ENCODE measurements at regions not wholly inside any gene's neighbourhood (a gene's known extent, or its start where the extent isn't known, plus 50 kb on each side); places are given as distances from the start of the nearest gene placed in this dataset.

- Histone ChIP-seq H3K4me1 (ENCODE audit: control insufficient read depth, insufficient read depth, low read length) (no peaks in the 10 kb centered on the region), H3K36me3 (ENCODE audit: control insufficient read depth, insufficient read depth, low read length, severe bottlenecking) (no peaks in the 10 kb centered on the region), H3K27me3 (replicated peaks; ENCODE audit: control insufficient read depth, insufficient read depth, low read length) (no peaks in the 10 kb centered on the region), H3K9ac (ENCODE audit: low read length) (no peak overlapping the region), H3K9me3 (ENCODE audit: control insufficient read depth, low read length) (no peaks in the 10 kb centered on the region), H3K4me3 (ENCODE audit: low read length) (no peak overlapping the region)
- DNase-seq (ENCODE audit: low read depth): peak; percentile 58
These were observed 462.4 kb upstream of the RGS18 start for GRCh38 chr1:191695865-191696264.

DNA sequence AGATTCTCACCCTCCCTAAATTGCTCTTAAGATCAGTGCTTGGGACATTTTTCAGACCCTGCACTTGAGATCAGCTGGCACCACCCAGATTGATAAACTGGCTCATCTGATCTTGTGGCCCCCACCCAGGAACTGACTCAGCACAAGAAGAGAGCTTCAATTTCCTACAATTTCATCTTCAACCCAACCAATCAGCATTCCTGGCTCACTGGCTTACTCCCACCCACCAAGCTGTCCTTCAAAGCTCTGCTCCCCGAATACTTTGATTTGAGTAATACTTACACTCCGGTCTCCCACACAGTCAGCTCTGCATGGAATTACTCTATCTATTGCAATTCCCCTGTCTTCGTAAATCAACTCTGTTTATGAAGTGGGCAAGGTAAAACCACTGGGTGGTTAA lies 461.9 kb upstream of the RGS18 start:
- no peaks in the 10 kb centered on the region for H3K4me1 ChIP-seq (ENCODE audit: control insufficient read depth, insufficient read depth, low read length)
- H3K27me3 ChIP-seq (replicated peaks; ENCODE audit: control insufficient read depth, insufficient read depth, low read length): no peaks in the 10 kb centered on the region
- no peak overlapping the region for H3K9ac ChIP-seq (ENCODE audit: low read length)
- H3K36me3 ChIP-seq (ENCODE audit: control insufficient read depth, insufficient read depth, low read length, severe bottlenecking): no peaks in the 10 kb centered on the region
- H3K4me3 ChIP-seq (ENCODE audit: low read length): no peak overlapping the region
- DNase-seq (ENCODE audit: low read depth): no peak
- H3K9me3 ChIP-seq (ENCODE audit: control insufficient read depth, low read length): no peaks in the 10 kb centered on the region

- no peaks in the 10 kb centered on the region for H3K4me1 ChIP-seq (ENCODE audit: control insufficient read depth, insufficient read depth, low read length)
- no peak for DNase-seq (ENCODE audit: low read depth)
These were observed 460.7 kb upstream of the RGS18 start for GRCh38 chr1:191697556-191697955.

DNA sequence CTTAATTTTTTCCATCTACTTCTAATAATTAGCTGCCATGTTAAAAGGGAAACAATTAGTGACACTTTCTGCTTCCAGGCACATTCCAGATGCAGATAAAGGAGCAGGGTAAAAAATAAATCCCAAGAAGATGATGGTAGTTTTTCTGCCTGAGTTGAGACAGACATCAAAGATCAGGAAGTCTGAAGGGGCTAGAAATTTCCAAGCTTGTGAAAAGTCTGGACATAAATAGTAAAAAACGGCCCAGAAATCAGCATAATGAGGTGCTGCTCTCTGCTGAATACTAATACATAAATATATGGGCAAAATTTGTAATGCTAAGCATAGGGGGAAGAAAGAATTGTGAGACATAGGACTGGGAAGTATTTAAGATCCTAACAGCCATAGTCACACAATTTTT lies 460.0 kb upstream of the RGS18 start:
- no peak for DNase-seq (ENCODE audit: low read depth)
- no peak overlapping the region for H3K4me3 ChIP-seq (ENCODE audit: low read length)
- H3K36me3 ChIP-seq (ENCODE audit: control insufficient read depth, insufficient read depth, low read length, severe bottlenecking): no peaks in the 10 kb centered on the region
- no peaks in the 10 kb centered on the region for H3K27me3 ChIP-seq (replicated peaks; ENCODE audit: control insufficient read depth, insufficient read depth, low read length)
- no peaks in the 10 kb centered on the region for H3K4me1 ChIP-seq (ENCODE audit: control insufficient read depth, insufficient read depth, low read length)
- no peaks in the 10 kb centered on the region for H3K9me3 ChIP-seq (ENCODE audit: control insufficient read depth, low read length)
- H3K9ac ChIP-seq (ENCODE audit: low read length): no peak overlapping the region

More at GRCh38 chr1:191697556-191697955, 460.7 kb upstream of the RGS18 start:
- no peak overlapping the region for H3K4me3 ChIP-seq (ENCODE audit: low read length)
- H3K9me3 ChIP-seq (ENCODE audit: control insufficient read depth, low read length): no peaks in the 10 kb centered on the region
- no peaks in the 10 kb centered on the region for H3K27me3 ChIP-seq (replicated peaks; ENCODE audit: control insufficient read depth, insufficient read depth, low read length)
- no peaks in the 10 kb centered on the region for H3K36me3 ChIP-seq (ENCODE audit: control insufficient read depth, insufficient read depth, low read length, severe bottlenecking)
- H3K9ac ChIP-seq (ENCODE audit: low read length): no peak overlapping the region

DNA sequence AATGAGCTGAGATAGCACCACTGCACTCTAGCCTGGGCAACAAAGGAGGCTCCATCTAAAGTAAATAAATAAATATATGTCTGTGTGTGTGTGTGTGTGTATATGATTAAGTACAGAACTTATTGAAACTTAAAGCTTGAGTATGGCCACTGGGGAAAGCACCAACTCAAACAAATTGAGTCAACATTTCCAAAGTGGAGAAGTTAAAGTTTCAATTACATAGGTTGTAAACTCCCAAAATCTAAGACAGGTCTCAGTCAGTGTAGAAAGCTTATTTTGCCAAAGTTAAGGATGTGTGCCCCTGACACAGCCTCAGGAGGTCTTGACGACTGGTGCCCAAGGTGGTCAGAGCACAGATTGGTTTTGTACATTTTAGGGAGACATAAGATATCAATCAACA lies 458.9 kb upstream of the RGS18 start:
- no peaks in the 10 kb centered on the region for H3K36me3 ChIP-seq (ENCODE audit: control insufficient read depth, insufficient read depth, low read length, severe bottlenecking)
- no peaks in the 10 kb centered on the region for H3K9me3 ChIP-seq (ENCODE audit: control insufficient read depth, low read length)
- H3K4me1 ChIP-seq (ENCODE audit: control insufficient read depth, insufficient read depth, low read length): no peaks in the 10 kb centered on the region
- no peak overlapping the region for H3K9ac ChIP-seq (ENCODE audit: low read length)
- no peaks in the 10 kb centered on the region for H3K27me3 ChIP-seq (replicated peaks; ENCODE audit: control insufficient read depth, insufficient read depth, low read length)
- no peak overlapping the region for H3K4me3 ChIP-seq (ENCODE audit: low read length)
- DNase-seq (ENCODE audit: low read depth): no peak

DNA sequence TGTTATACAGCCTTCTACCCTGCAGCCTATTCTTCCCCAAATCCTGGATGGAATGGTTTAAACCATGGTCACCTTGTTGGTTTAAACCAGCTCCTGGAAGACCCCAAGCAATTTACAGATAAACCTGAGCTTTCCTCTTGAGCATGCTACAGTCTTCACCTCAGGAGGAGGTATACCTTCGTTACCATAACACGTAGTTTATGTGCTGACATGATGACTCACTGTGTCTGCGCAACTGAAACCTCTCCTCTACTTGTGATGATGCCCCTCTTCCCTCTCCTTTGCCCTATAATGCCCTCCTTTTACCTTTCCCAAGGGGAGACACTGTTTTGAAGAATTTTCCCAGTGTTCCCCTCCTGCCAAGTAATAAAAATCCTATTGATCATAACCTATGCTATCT lies 457.3 kb upstream of the RGS18 start:
- H3K9ac ChIP-seq (ENCODE audit: low read length): no peak overlapping the region
- H3K9me3 ChIP-seq (ENCODE audit: control insufficient read depth, low read length): no peaks in the 10 kb centered on the region
- H3K27me3 ChIP-seq (replicated peaks; ENCODE audit: control insufficient read depth, insufficient read depth, low read length): no peaks in the 10 kb centered on the region
- H3K4me3 ChIP-seq (ENCODE audit: low read length): no peak overlapping the region
- no peak for DNase-seq (ENCODE audit: low read depth)
- no peaks in the 10 kb centered on the region for H3K4me1 ChIP-seq (ENCODE audit: control insufficient read depth, insufficient read depth, low read length)
- no peaks in the 10 kb centered on the region for H3K36me3 ChIP-seq (ENCODE audit: control insufficient read depth, insufficient read depth, low read length, severe bottlenecking)

DNA sequence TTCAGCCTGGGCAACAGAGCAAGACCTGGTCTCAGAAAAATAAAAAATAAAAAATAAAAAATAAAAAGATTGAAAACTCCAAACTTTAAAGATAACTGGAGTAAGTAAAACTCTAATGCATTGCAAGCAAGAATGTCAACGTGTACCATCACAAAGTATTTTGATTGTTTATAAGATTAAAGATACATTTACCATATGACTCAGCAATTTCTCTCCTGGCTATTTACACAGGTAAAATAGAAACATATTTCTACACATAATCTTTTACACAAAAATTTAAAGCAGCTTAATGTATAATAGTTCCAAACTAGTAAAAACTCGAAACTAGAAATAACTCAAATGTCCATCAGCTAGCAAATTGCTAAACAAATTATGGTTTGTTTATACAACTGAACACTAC lies 456.1 kb upstream of the RGS18 start:
- no peaks in the 10 kb centered on the region for H3K9me3 ChIP-seq (ENCODE audit: control insufficient read depth, low read length)
- no peaks in the 10 kb centered on the region for H3K27me3 ChIP-seq (replicated peaks; ENCODE audit: control insufficient read depth, insufficient read depth, low read length)

DNA sequence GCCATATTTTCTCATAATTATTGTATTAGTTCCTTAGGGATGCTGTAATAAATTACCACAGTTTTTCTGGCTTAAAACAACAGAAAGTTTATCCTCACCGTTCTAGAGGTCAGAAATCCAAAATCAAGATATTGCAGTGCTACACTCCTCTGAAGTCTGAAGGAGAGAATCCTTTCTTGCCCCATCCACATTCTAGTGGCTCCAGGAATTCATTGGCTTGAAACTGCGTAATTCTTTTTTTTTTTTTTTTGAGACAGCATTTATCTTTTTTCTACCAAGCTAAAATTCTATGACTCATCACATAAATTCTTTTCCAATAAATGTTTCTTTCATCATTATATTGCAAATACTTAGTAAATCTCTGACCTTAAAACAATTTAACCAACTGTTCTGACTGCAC lies 451.0 kb upstream of the RGS18 start:
- Histone ChIP-seq H3K9ac (ENCODE audit: low read length) (no peak overlapping the region), H3K4me1 (ENCODE audit: control insufficient read depth, insufficient read depth, low read length) (peaks cover 9% of the 10 kb centered on the region)

More for the DNA sequence above, 456.1 kb upstream of the RGS18 start:
- DNase-seq (ENCODE audit: low read depth): no peak
- Histone ChIP-seq H3K4me1 (ENCODE audit: control insufficient read depth, insufficient read depth, low read length) (peaks cover 3% of the 10 kb centered on the region), H3K9ac (ENCODE audit: low read length) (no peak overlapping the region), H3K36me3 (ENCODE audit: control insufficient read depth, insufficient read depth, low read length, severe bottlenecking) (no peaks in the 10 kb centered on the region), H3K4me3 (ENCODE audit: low read length) (no peak overlapping the region)

DNA sequence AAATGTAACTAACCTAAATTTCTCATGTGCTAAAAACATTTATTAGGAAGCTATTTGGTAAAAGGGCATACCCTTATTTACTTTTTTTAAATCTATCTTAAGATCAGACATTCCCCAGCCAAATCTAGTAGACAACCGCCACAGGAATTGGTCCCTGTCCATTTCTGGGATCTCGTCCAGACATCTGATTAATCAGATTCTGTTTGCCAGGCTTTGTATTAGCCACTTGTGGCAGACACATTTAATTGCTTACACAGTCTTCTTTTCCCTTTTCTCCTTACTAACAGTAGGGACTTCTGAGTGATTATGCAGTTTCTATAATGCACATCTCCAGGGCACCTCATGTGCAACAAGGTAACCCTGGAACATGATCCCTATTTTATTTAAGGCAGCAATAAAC lies 449.0 kb upstream of the RGS18 start:
- Histone ChIP-seq H3K4me1 (ENCODE audit: control insufficient read depth, insufficient read depth, low read length) (peaks cover 9% of the 10 kb centered on the region), H3K9ac (ENCODE audit: low read length) (no peak overlapping the region), H3K36me3 (ENCODE audit: control insufficient read depth, insufficient read depth, low read length, severe bottlenecking) (no peaks in the 10 kb centered on the region), H3K27me3 (replicated peaks; ENCODE audit: control insufficient read depth, insufficient read depth, low read length) (no peaks in the 10 kb centered on the region), H3K9me3 (ENCODE audit: control insufficient read depth, low read length) (no peaks in the 10 kb centered on the region), H3K4me3 (ENCODE audit: low read length) (no peak overlapping the region)
- DNase-seq (ENCODE audit: low read depth): no peak

More for the DNA sequence above, 451.0 kb upstream of the RGS18 start:
- H3K4me3 ChIP-seq (ENCODE audit: low read length): no peak overlapping the region
- H3K36me3 ChIP-seq (ENCODE audit: control insufficient read depth, insufficient read depth, low read length, severe bottlenecking): no peaks in the 10 kb centered on the region
- H3K27me3 ChIP-seq (replicated peaks; ENCODE audit: control insufficient read depth, insufficient read depth, low read length): no peaks in the 10 kb centered on the region
- H3K9me3 ChIP-seq (ENCODE audit: control insufficient read depth, low read length): no peaks in the 10 kb centered on the region
- peak; percentile 58 for DNase-seq (ENCODE audit: low read depth)

- Histone ChIP-seq H3K4me3 (ENCODE audit: low read length) (no peak overlapping the region), H3K36me3 (ENCODE audit: control insufficient read depth, insufficient read depth, low read length, severe bottlenecking) (no peaks in the 10 kb centered on the region), H3K27me3 (replicated peaks; ENCODE audit: control insufficient read depth, insufficient read depth, low read length) (no peaks in the 10 kb centered on the region), H3K9ac (ENCODE audit: low read length) (no peak overlapping the region), H3K4me1 (ENCODE audit: control insufficient read depth, insufficient read depth, low read length) (peaks cover 8% of the 10 kb centered on the region), H3K9me3 (ENCODE audit: control insufficient read depth, low read length) (no peaks in the 10 kb centered on the region)
- no peak for DNase-seq (ENCODE audit: low read depth)
These were observed 446.3 kb upstream of the RGS18 start for GRCh38 chr1:191711961-191712360.

- H3K27me3 ChIP-seq (replicated peaks; ENCODE audit: control insufficient read depth, insufficient read depth, low read length): no peaks in the 10 kb centered on the region
- H3K9me3 ChIP-seq (ENCODE audit: control insufficient read depth, low read length): no peaks in the 10 kb centered on the region
- H3K36me3 ChIP-seq (ENCODE audit: control insufficient read depth, insufficient read depth, low read length, severe bottlenecking): no peaks in the 10 kb centered on the region
- DNase-seq (ENCODE audit: low read depth): no peak
- no peak overlapping the region for H3K9ac ChIP-seq (ENCODE audit: low read length)
- no peaks in the 10 kb centered on the region for H3K4me1 ChIP-seq (ENCODE audit: control insufficient read depth, insufficient read depth, low read length)
- no peak overlapping the region for H3K4me3 ChIP-seq (ENCODE audit: low read length)
These were observed 443.4 kb upstream of the RGS18 start for GRCh38 chr1:191714845-191715244.

DNA sequence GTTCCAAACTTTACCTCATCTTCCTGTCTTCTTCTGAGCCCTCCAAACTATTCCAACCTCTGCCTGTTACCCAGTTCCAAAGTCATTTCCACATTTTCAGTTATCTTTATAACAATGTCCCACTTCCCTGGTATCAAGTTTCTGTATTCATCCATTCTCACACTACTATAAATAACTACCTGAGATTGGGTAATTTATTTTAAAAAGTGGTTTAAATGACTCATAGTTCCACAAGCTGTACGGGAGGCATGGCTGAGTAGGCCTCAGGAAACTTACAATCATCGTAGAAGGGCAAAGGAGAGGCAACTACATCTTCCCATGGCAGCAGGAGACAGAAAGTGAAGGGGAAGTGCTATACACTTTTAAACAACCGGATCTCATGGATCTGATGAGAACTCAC lies 428.5 kb upstream of the RGS18 start:
- Histone ChIP-seq H3K9me3 (ENCODE audit: control insufficient read depth, low read length) (no peaks in the 10 kb centered on the region), H3K27me3 (replicated peaks; ENCODE audit: control insufficient read depth, insufficient read depth, low read length) (no peaks in the 10 kb centered on the region), H3K9ac (ENCODE audit: low read length) (no peak overlapping the region), H3K36me3 (ENCODE audit: control insufficient read depth, insufficient read depth, low read length, severe bottlenecking) (no peaks in the 10 kb centered on the region), H3K4me3 (ENCODE audit: low read length) (no peak overlapping the region), H3K4me1 (ENCODE audit: control insufficient read depth, insufficient read depth, low read length) (no peaks in the 10 kb centered on the region)
- DNase-seq (ENCODE audit: low read depth): no peak
